GM10266 (cell line): ENCODE measurements at regions not wholly inside any gene's neighbourhood (a gene's known extent, or its start where the extent isn't known, plus 50 kb on each side); places are given as distances from the start of the nearest gene placed in this dataset.
A peak's percentile ranks its signal among the peaks of the same experiment; 100 is the strongest.

Experiments used
- DNase-seq: peaks from one replicate; pipeline ENCODE4 v3.0.0; 2012; ENCODE audit errors: extremely low spot score
- CTCF ChIP-seq: IDR thresholded peaks from 2 replicates; pipeline ENCODE4 v1.5.1; 2012; ENCODE audit warnings: mild to moderate bottlenecking, low read depth; ENCODE audit not compliant: control insufficient read depth, insufficient read depth; ENCODE audit errors: missing control alignments

- peak; percentile 61 for DNase-seq
- no peak for TF ChIP-seq CTCF
Measured at GRCh38 chr14:50001151-50001998, 108.5 kb downstream of the ARF6 start.

GRCh38 chr14:50001999-50002925 lies 109.4 kb downstream of the ARF6 start:
- DNase-seq = peak; percentile 82
- no peak for TF ChIP-seq CTCF

- TF ChIP-seq CTCF = no peak
- DNase-seq = no peak
Measured at GRCh38 chr14:50002926-50003212, 110.0 kb downstream of the ARF6 start.

GRCh38 chr14:50003213-50004021 lies 110.5 kb downstream of the ARF6 start:
- TF ChIP-seq CTCF = peak; percentile 28
- DNase-seq = peak; percentile 85

- TF ChIP-seq CTCF = no peak
- DNase-seq = no peak
Measured at GRCh38 chr14:50006141-50006540, 110.2 kb downstream of the VCPKMT start.

GRCh38 chr14:50007123-50007903 lies 109.1 kb downstream of the VCPKMT start:
- no peak for DNase-seq
- TF ChIP-seq CTCF = no peak
